ENCODE measurements at regions not wholly inside any gene's neighbourhood (a gene's known extent, or its start where the extent isn't known, plus 50 kb on each side); places are given as distances from the start of the nearest gene placed in this dataset.
"Not testable (repeated sequence)": the region's sequence is repeated elsewhere in the genome, so short reads cannot be mapped to it uniquely, and the experiment has no call there.

DNA sequence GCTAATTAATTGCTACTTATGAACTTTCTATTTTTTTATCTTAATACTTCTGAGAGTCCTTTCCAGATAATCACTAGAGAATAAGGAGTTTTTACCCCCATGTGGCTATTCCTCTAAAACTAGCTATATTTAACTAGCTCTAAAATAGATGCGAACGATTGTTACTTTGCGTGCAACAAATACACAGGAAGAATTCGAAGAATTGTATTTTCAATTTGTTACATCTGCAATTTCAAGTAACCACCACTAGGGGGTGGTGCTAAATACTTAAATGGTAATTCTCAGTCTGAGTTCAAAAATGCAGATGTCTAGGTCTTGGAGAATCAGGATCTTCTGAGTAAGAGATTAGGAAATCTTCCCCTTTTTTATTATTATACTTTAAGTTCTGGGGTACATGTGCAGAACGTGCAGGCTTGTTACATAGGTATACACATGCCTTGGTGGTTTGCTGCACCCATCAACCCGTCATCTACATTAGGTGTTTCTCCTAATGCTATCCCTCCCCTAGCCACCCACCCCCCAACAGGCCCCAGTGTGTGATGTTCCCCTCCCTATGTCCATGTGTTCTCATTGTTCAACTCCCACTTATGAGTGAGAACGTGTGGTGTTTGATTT, 80.9 kb upstream of the KIF2A start:
- not testable (repeated sequence) for H3K9me3 ChIP-seq (ENCODE audit: low read depth); H3K27me3 ChIP-seq; H3K4me3 ChIP-seq; H3K4me1 ChIP-seq (ENCODE audit: low read depth); DNase-seq (ENCODE audit: low read depth in 1 of 2, low spot score in 1 of 2); H3K36me3 ChIP-seq; H3K27ac ChIP-seq
- TF ChIP-seq CTCF (IDR thresholded peaks at IDR 0.05; ENCODE audit: low read depth, low read length): peak; percentile 23

- H3K4me1 ChIP-seq (ENCODE audit: low read depth); H3K27me3 ChIP-seq; H3K9me3 ChIP-seq (ENCODE audit: low read depth); H3K27ac ChIP-seq; DNase-seq (ENCODE audit: low read depth in 1 of 2, low spot score in 1 of 2); H3K36me3 ChIP-seq; H3K4me3 ChIP-seq: not testable (repeated sequence)
Observed at GRCh38 chr5:62230876-62231388, 75.1 kb upstream of the KIF2A start.

DNA sequence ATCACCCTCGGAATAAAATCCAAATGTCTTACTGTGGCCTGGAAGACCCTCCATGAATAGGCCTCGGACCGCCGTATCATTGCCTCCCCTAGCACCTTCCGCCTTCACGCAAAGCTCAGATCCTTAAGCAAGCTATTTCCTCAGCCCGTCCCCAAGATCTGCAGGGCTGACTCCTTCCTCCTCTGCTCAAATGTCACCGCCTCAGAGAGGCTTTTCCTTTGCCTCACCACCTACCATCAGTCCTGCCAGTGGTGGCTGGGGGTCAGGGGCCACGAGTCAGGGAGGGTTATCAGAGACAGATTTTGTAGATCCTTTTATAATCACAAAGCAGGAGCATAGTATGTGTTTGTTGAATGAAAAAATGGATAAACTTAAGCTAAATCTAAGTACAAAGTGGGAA, 74.4 kb upstream of the KIF2A start:
- Histone ChIP-seq H3K4me1 (ENCODE audit: low read depth) (no peaks in the 10 kb centered on the region), H3K9me3 (ENCODE audit: low read depth) (no peaks in the 10 kb centered on the region), H3K36me3 (no peaks in the 10 kb centered on the region), H3K27ac (no peak overlapping the region), H3K27me3 (no peaks in the 10 kb centered on the region), H3K4me3 (no peak overlapping the region)
- TF ChIP-seq CTCF (IDR thresholded peaks at IDR 0.05; ENCODE audit: low read depth, low read length): no peak
- DNase-seq (ENCODE audit: low read depth in 1 of 2, low spot score in 1 of 2): no peak

DNA sequence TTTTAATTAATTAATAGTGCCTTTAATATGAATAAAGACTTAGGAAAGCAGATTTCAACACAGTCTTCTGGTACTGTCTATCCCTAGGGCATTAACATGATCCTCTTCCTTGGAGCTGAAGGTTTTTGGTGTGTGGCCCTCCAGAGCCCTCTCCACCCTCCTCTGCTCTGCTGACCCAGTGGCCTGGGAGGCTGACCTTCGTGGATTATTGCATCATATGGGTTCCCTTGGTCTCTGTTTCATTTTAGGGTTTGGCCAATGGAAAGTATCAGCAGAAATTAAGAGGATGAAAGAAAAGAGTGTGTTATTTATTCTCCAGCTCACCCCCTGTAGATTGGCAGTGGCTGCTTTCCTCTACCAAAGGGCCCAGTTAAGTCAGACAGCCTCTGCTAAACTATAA, 73.8 kb upstream of the KIF2A start:
- not testable (repeated sequence) for H3K9me3 ChIP-seq (ENCODE audit: low read depth); DNase-seq (ENCODE audit: low read depth in 1 of 2, low spot score in 1 of 2); H3K4me3 ChIP-seq; H3K27me3 ChIP-seq; H3K4me1 ChIP-seq (ENCODE audit: low read depth); H3K36me3 ChIP-seq; H3K27ac ChIP-seq

DNA sequence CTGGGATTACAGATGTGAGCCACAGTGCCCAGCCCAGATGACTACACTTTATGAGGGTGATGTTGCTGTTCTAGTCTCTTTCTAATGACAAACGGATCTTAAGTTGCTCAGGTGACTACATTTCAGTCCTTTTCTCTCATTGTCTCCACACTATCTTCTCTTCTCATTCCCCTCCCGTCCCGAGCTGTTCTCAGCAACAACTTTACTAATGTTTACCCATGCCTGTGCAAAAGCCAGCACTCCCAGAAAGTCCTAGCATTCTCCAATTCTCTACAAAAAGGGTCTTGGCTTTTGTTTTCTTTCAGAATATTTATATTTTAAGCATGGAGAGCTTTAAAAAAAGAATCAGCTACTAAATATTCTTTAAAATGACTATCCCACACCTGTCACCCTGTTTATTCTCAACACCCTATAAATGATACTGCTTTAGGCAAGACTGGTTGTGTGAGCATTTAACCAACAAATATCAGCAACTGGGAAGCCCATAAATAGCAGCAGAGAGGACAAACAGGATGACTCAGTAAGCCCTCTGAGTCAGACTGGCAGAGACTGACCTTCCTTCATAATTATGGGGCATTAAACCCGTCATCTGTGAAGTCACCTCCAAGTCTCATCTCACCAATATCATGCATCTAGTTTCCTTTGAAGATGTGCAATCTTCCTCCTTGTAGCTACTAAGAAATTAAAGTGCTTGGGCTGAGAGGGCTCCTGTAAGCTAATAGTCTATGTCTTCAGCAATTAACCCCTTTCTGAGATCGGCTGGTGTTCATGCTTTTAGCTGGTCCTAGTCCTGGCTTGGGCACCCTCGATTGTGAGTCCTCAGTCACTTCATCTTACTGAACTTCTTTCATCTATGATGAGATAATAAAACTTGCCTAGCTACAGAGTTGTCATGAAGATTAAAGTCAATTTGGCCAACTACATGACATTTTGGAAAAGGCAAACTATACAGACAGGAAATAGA, 72.6 kb upstream of the KIF2A start:
- not testable (repeated sequence) for H3K4me3 ChIP-seq; H3K27me3 ChIP-seq; H3K27ac ChIP-seq; H3K9me3 ChIP-seq (ENCODE audit: low read depth); H3K36me3 ChIP-seq; H3K4me1 ChIP-seq (ENCODE audit: low read depth)
- peak in 1 of 2 donors; percentile 25 for DNase-seq (ENCODE audit: low read depth in 1 of 2, low spot score in 1 of 2)

DNA sequence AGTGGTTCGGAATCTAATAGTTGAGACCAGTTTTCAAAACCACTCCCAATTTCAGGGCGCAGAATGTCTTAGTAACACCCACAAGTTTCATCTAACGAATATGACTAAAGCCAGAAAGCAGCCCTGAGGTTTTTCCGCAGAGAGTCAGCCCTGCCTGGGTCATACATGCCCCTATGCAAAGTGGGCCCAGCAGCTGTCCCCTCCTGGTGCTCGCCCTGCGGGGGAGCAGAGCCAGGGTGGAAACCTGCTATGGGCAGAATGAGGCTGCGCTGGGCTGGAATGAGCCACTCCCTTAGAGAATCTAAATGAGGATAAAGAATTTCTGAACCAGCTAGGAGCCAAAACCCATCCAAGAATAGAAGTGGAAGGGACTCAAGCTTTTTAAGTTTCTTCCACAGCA, 69.4 kb upstream of the KIF2A start:
- DNase-seq (ENCODE audit: low read depth in 1 of 2, low spot score in 1 of 2); H3K4me1 ChIP-seq (ENCODE audit: low read depth); H3K36me3 ChIP-seq; H3K27ac ChIP-seq; H3K27me3 ChIP-seq; H3K9me3 ChIP-seq (ENCODE audit: low read depth); H3K4me3 ChIP-seq: not testable (repeated sequence)

DNA sequence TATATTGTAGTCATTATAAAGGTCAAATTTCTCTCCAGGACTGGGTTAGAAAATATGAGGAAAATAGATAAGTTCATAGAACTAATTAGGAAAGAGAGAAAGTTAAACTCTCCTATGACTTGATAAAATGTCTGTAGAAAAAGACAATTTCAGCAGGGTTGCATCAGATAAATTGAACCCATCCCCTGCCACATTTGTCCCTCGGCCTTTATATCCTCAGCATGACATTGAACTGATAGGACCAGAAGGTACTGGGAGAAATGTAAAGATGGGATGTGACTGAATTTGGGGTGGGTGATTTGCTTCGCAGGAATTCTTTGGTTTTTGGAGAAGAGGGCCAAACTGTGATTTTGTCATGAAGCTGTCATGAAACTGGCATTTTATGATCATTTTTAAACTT, 68.1 kb upstream of the KIF2A start:
- not testable (repeated sequence) for H3K27me3 ChIP-seq; H3K4me3 ChIP-seq; H3K9me3 ChIP-seq (ENCODE audit: low read depth); H3K36me3 ChIP-seq; H3K27ac ChIP-seq; DNase-seq (ENCODE audit: low read depth in 1 of 2, low spot score in 1 of 2); H3K4me1 ChIP-seq (ENCODE audit: low read depth)

DNA sequence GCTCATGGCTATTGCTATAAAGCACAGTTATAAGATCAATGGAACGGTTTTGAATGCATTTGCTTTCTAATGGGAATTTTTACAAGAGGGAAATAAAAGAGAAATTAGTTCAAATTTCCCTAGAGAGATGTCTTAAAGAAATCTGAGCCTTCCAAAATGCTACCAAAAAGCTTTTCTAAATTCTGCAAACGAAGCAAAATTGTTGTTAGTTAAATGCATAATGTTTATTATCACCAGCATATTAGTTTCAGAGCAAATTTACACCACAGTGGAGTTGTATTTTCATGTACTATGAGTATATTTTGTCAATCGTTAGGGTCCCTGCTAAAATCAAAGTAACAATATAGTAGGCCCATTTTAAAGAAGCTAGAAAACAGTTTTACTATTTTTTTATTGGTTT, 67.4 kb upstream of the KIF2A start:
- not testable (repeated sequence) for DNase-seq (ENCODE audit: low read depth in 1 of 2, low spot score in 1 of 2); H3K27ac ChIP-seq; H3K36me3 ChIP-seq; H3K27me3 ChIP-seq; H3K4me3 ChIP-seq; H3K4me1 ChIP-seq (ENCODE audit: low read depth); H3K9me3 ChIP-seq (ENCODE audit: low read depth)

- H3K27ac ChIP-seq; H3K36me3 ChIP-seq; H3K4me1 ChIP-seq (ENCODE audit: low read depth); H3K9me3 ChIP-seq (ENCODE audit: low read depth); H3K4me3 ChIP-seq; DNase-seq (ENCODE audit: low read depth in 1 of 2, low spot score in 1 of 2); H3K27me3 ChIP-seq: not testable (repeated sequence)
Observed at GRCh38 chr5:62240494-62240893, 65.5 kb upstream of the KIF2A start.

- not testable (repeated sequence) for H3K4me3 ChIP-seq; DNase-seq (ENCODE audit: low read depth in 1 of 2, low spot score in 1 of 2); H3K9me3 ChIP-seq (ENCODE audit: low read depth); H3K27ac ChIP-seq; H3K27me3 ChIP-seq; H3K36me3 ChIP-seq; H3K4me1 ChIP-seq (ENCODE audit: low read depth)
Observed at GRCh38 chr5:62242000-62242399, 64.0 kb upstream of the KIF2A start.

DNA sequence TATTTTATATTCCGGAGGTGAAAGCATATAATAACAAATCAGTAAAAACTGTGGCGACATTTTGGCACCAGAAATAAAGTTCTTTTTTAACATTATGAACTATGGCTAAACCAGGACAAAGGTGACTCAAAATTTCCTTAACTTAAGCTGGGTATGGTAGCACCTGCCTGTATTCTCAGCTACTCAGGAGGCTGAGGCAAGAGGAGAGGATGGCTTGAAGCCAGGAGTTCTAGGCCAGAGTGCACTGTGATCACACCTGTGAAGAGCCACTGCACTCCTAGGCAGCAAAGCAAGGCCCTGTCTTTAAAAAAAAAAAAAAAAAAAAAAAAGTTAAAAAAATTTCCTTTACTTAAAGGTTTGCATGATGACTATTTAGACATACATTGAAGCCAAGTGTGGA, 63.0 kb upstream of the KIF2A start:
- not testable (repeated sequence) for H3K4me3 ChIP-seq; H3K9me3 ChIP-seq (ENCODE audit: low read depth); H3K4me1 ChIP-seq (ENCODE audit: low read depth); H3K36me3 ChIP-seq; H3K27ac ChIP-seq; H3K27me3 ChIP-seq; DNase-seq (ENCODE audit: low read depth in 1 of 2, low spot score in 1 of 2)

- H3K4me3 ChIP-seq; H3K27ac ChIP-seq; DNase-seq (ENCODE audit: low read depth in 1 of 2, low spot score in 1 of 2); H3K4me1 ChIP-seq (ENCODE audit: low read depth); H3K36me3 ChIP-seq; H3K9me3 ChIP-seq (ENCODE audit: low read depth); H3K27me3 ChIP-seq: not testable (repeated sequence)
Observed at GRCh38 chr5:62248192-62248591, 57.8 kb upstream of the KIF2A start.

Measured in cardiac muscle cell (in vitro differentiated cells and primary cell).